ENCODE measurements at regions not wholly inside any gene's neighbourhood (a gene's known extent, or its start where the extent isn't known, plus 50 kb on each side); places are given as distances from the start of the nearest gene placed in this dataset.

DNA sequence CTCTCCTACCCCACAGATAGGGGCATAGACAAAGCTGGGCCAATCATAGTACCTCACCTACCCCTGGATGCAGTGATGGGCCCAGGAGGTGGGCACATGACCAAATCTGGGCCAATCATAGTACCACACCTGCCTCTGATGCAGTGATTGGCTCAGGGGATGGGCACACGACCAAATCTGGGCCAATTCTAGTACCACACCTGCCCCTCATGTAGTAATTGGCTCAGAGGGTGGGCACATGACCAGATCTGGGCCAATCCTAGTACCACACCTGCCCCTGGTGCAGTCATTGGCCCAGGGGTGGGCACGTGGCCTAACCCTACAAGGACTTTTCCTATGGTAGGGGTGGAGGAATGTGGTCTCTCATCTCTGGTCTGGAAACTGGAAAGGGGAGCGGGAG is 56.9 kb upstream of the MEF2A start:
- TF ChIP-seq, protein P1, sequence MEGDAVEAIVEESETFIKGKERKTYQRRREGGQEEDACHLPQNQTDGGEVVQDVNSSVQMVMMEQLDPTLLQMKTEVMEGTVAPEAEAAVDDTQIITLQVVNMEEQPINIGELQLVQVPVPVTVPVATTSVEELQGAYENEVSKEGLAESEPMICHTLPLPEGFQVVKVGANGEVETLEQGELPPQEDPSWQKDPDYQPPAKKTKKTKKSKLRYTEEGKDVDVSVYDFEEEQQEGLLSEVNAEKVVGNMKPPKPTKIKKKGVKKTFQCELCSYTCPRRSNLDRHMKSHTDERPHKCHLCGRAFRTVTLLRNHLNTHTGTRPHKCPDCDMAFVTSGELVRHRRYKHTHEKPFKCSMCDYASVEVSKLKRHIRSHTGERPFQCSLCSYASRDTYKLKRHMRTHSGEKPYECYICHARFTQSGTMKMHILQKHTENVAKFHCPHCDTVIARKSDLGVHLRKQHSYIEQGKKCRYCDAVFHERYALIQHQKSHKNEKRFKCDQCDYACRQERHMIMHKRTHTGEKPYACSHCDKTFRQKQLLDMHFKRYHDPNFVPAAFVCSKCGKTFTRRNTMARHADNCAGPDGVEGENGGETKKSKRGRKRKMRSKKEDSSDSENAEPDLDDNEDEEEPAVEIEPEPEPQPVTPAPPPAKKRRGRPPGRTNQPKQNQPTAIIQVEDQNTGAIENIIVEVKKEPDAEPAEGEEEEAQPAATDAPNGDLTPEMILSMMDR (IDR thresholded peaks at IDR 0.05), result no peak
- TF ChIP-seq POLR2A (IDR thresholded peaks at IDR 0.05), result no peak
